ENCODE measurements at regions not wholly inside any gene's neighbourhood (a gene's known extent, or its start where the extent isn't known, plus 50 kb on each side); places are given as distances from the start of the nearest gene placed in this dataset.

DNA sequence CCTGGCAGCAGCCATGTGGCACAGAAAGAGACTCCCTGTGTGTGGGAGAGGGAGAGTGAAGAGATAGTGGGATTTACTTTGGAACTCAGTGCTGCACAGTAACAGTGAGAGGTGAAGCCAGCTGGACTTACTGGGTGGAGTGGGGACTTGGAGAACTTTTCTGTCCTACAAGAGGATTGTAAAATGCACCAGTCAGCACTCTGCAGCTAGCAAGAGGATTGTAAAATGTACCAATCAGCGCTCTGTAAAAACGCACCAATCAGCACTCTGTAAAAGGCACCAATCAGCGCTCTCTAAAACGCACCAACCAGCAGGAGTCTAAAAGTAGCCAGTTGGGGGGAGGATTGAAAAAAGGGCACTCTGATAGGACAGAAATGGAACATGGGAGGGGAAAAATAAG lies 688.8 kb upstream of the ALCAM start:
- Histone ChIP-seq H3K9me3 (no peaks in the 10 kb centered on the region), H3K4me1 (no peaks in the 10 kb centered on the region), H3K27ac (no peak overlapping the region), H3K4me3 (no peak overlapping the region), H3K36me3 (no peaks in the 10 kb centered on the region), H3K27me3 (no peaks in the 10 kb centered on the region)
- WGBS, 2 donors: 92 to 97% methylated on average over 4 of the region's 4 CpGs
- no peak for DNase-seq
- intact Hi-C loops (cut with DNase I): no loop called here
- TF ChIP-seq POLR2A (IDR thresholded peaks at IDR 0.05): no peak
- TF ChIP-seq, protein P1, sequence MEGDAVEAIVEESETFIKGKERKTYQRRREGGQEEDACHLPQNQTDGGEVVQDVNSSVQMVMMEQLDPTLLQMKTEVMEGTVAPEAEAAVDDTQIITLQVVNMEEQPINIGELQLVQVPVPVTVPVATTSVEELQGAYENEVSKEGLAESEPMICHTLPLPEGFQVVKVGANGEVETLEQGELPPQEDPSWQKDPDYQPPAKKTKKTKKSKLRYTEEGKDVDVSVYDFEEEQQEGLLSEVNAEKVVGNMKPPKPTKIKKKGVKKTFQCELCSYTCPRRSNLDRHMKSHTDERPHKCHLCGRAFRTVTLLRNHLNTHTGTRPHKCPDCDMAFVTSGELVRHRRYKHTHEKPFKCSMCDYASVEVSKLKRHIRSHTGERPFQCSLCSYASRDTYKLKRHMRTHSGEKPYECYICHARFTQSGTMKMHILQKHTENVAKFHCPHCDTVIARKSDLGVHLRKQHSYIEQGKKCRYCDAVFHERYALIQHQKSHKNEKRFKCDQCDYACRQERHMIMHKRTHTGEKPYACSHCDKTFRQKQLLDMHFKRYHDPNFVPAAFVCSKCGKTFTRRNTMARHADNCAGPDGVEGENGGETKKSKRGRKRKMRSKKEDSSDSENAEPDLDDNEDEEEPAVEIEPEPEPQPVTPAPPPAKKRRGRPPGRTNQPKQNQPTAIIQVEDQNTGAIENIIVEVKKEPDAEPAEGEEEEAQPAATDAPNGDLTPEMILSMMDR (IDR thresholded peaks at IDR 0.05): no peak

DNA sequence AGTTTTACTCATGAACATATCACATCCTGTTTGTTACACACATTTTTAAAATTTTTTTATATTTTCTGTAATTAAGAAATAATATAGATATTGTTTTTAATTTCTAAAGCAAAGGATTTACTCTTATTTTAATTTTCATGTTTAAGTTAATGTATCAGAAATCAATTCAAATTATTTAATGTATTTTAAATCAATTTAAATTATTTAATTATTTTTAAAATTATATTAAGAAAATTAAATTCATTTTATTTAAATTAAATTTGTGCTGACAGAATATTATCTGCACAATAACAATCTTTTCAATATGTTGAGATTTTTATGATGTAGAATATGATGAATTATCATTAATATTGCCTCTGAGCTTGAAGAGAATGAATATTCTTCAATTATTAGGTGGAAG lies 681.2 kb upstream of the ALCAM start:
- Histone ChIP-seq H3K36me3 (no peaks in the 10 kb centered on the region), H3K27me3 (no peaks in the 10 kb centered on the region), H3K27ac (no peak overlapping the region), H3K4me3 (no peak overlapping the region), H3K9me3 (no peaks in the 10 kb centered on the region), H3K4me1 (no peaks in the 10 kb centered on the region)
- intact Hi-C loops (cut with DNase I): no loop called here
- no peak for TF ChIP-seq POLR2A (IDR thresholded peaks at IDR 0.05)
- TF ChIP-seq, protein P1 (IDR thresholded peaks at IDR 0.05): no peak
- DNase-seq: no peak

DNA sequence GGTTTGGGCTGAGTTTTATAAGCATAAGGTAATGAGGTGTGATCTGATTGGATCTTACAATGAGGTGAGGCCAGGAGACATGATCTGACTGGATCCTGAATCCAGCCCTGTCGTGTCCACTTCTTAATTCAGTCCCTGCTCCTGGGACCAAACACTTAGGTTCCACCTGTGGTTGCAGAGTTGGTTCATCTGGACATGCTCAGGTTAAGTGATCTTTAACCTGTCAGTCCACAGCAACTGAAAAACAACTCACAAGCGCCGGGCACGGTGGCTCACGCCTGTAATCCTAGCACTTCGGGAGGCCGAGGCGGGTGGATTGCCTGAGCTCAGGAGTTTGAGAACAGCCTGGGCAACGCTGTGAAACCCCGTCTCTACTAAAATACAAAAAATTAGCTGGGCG lies 679.3 kb upstream of the ALCAM start:
- no peaks in the 10 kb centered on the region for H3K36me3 ChIP-seq
- H3K4me3 ChIP-seq: no peak overlapping the region
- WGBS, 2 donors: 75 to 83% methylated on average over 2 to 8 of the region's 11 CpGs
- no peaks in the 10 kb centered on the region for H3K9me3 ChIP-seq
- H3K27me3 ChIP-seq: no peaks in the 10 kb centered on the region
- H3K27ac ChIP-seq: no peak overlapping the region
- DNase-seq: no peak
- TF ChIP-seq POLR2A (IDR thresholded peaks at IDR 0.05): no peak
- TF ChIP-seq, protein P1 (IDR thresholded peaks at IDR 0.05): no peak
- H3K4me1 ChIP-seq: no peaks in the 10 kb centered on the region
- intact Hi-C loops (cut with DNase I): no loop called here

DNA sequence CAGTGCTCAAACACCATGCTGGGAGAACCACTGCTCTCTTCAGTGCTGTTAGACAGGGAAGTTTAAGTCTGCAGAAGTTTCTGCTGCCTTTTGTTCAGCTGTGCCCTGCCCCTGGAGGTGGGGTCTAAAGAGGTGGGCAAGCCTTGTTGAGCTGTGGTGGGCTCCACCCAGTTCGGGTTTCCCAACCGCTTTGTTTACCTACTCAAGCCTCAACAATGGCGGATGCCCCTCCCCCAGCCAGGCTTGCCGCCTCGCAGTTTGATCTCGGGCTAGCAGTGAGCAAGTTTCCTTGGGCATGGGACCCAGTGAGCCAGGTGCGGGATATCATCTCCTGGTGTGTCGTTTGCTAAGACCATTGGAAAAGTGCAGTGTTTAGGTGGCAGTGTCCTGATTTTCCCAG lies 670.2 kb upstream of the ALCAM start:
- Histone ChIP-seq H3K27ac (no peak overlapping the region), H3K4me3 (no peak overlapping the region), H3K36me3 (no peaks in the 10 kb centered on the region), H3K9me3 (no peaks in the 10 kb centered on the region), H3K4me1 (no peaks in the 10 kb centered on the region), H3K27me3 (no peaks in the 10 kb centered on the region)
- TF ChIP-seq, protein P1 (IDR thresholded peaks at IDR 0.05): no peak
- no peak for TF ChIP-seq POLR2A (IDR thresholded peaks at IDR 0.05)
- no peak for DNase-seq
- WGBS, 2 donors: 53 to 64% methylated on average over 3 to 7 of the region's 8 CpGs
- intact Hi-C loops (cut with DNase I): no loop called here

DNA sequence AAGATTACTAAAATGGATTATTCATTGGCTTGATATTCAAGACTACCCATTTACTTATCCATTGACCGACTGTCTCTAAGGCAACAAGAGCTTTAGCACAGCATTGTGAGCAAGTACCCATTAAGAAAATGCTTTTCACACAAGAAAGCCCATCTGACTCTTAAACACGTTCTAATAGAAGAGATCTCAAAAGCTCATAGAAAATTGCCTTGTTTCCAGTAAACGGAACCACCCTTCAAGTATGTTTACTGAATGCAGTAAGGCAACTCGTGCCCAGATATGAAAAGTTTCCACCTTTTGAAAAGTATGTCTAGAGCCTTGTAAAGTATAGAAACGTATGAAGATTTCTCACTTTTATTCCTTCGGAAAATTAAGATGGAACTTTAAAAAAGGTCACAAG lies 655.3 kb upstream of the ALCAM start:
- no peak overlapping the region for H3K4me3 ChIP-seq
- WGBS, 2 donors: 44 to 54% methylated on average over 6 of the region's 6 CpGs
- no peaks in the 10 kb centered on the region for H3K36me3 ChIP-seq
- H3K9me3 ChIP-seq: no peaks in the 10 kb centered on the region
- TF ChIP-seq POLR2A (IDR thresholded peaks at IDR 0.05): no peak
- TF ChIP-seq, protein P1 (IDR thresholded peaks at IDR 0.05): no peak
- no peaks in the 10 kb centered on the region for H3K4me1 ChIP-seq
- no peak overlapping the region for H3K27ac ChIP-seq
- intact Hi-C loops (cut with DNase I): no loop called here
- no peak for DNase-seq
- H3K27me3 ChIP-seq: no peaks in the 10 kb centered on the region
